Kidney (tissue), 13 donors: ENCODE measurements at regions not wholly inside any gene's neighbourhood (a gene's known extent, or its start where the extent isn't known, plus 50 kb on each side); places are given as distances from the start of the nearest gene placed in this dataset.

Experiments
- DNase-seq, 5 donors: peaks; one replicate each; pipeline ENCODE4 v3.0.0-alpha.2; 2013 to 2020
- FAIRE-seq: peaks from 2 replicates; lab custom pipeline; 2012; peaks lifted over from hg19 to GRCh38; lab: Jason Lieb, UNC
- H3K27ac ChIP-seq, 2 donors: one replicate each; pipeline ENCODE4 v1.7.0; 2013; ENCODE audit warnings: low read depth in 2 of 2, low read length in 2 of 2, inconsistent platforms in 1 of 2
- H3K27me3 ChIP-seq: one replicate; pipeline ENCODE4 v1.7.1; 2013; ENCODE audit warnings: low read length, inconsistent platforms; ENCODE audit not compliant: control insufficient read depth, insufficient read depth
- H3K36me3 ChIP-seq, 3 donors: one replicate each; pipeline versions ENCODE4 v1.7.0 to v1.7.1; 2013; ENCODE audit warnings: low read length in 3 of 3, control low read depth in 1 of 3, inconsistent platforms in 1 of 3; ENCODE audit not compliant: insufficient read depth in 3 of 3, control insufficient read depth in 2 of 3
- H3K4me1 ChIP-seq, 3 donors: one replicate each; pipeline versions ENCODE4 v1.7.0 to v1.7.1; 2013; ENCODE audit warnings: low read length in 3 of 3, inconsistent platforms in 1 of 3, low read depth in 1 of 3; ENCODE audit not compliant: control insufficient read depth in 2 of 3, insufficient read depth in 2 of 3
- H3K4me3 ChIP-seq, 3 donors: one replicate each; pipeline versions ENCODE4 v1.7.0 to v1.8.1; 2013; ENCODE audit warnings: low read length in 3 of 3, control low read depth in 1 of 3, inconsistent platforms in 1 of 3
- H3K9ac ChIP-seq, 3 donors: one replicate each; pipeline versions ENCODE4 v1.7.0 to v1.7.1; 2013; ENCODE audit warnings: low read length in 3 of 3, control low read depth in 1 of 3, inconsistent platforms in 1 of 3
- H3K9me3 ChIP-seq, 3 donors: one replicate each; pipeline versions ENCODE4 v1.7.0 to v1.7.1; 2013; ENCODE audit warnings: low read length in 3 of 3, control low read depth in 1 of 3, inconsistent platforms in 1 of 3; ENCODE audit not compliant: control insufficient read depth in 2 of 3, insufficient read depth in 1 of 3
- CTCF ChIP-seq: IDR thresholded peaks from 3 replicates; pipeline ENCODE4 v1.5.1; 2012; ENCODE audit warnings: mild to moderate bottlenecking, moderate library complexity, borderline replicate concordance; ENCODE audit not compliant: insufficient read depth; ENCODE audit errors: extremely low read depth
- intact Hi-C: fragments of 100-400 bp; cut with DNase I; formaldehyde crosslinking; loops from one replicate; pipeline ENCODE4 v1.11.1; 2022
- donor health status: control.
- donor health status: control.
- donor health status: control.
- donor health status: control.
- donor health status: control.
- donor health status: DM: yes; HTN: yes; CAD: no.
- donor health status: Normal renal cell carcinoma (clear cell type).

GRCh38 chr17:45688353-45688752 is 95.8 kb upstream of the CRHR1 start:
- no peak for FAIRE-seq
- DNase-seq, result peak in 2 of 5 donors; percentile 4 to 31
- Histone ChIP-seq H3K4me3 (no peak overlapping the region), H3K9ac (no peak overlapping the region), H3K9me3 (no peaks in the 10 kb centered on the region), H3K27ac (no peak overlapping the region), H3K36me3 (no peaks in the 10 kb centered on the region), H3K4me1 (no peaks in the 10 kb centered on the region), H3K27me3 (no peaks in the 10 kb centered on the region)
- intact Hi-C loops, result no loop called here
- no peak for TF ChIP-seq CTCF

- DNase-seq (no peak), FAIRE-seq (no peak)
- Histone ChIP-seq H3K36me3 (no peaks in the 10 kb centered on the region), H3K4me3 (no peak overlapping the region), H3K27me3 (no peaks in the 10 kb centered on the region), H3K9ac (no peak overlapping the region), H3K9me3 (no peaks in the 10 kb centered on the region), H3K4me1 (no peaks in the 10 kb centered on the region), H3K27ac (no peak overlapping the region)
- TF ChIP-seq CTCF, result no peak
- intact Hi-C loops, result no loop called here
These were observed 95.3 kb upstream of the CRHR1 start for GRCh38 chr17:45688820-45689219.

- Histone ChIP-seq H3K4me3 (no peak overlapping the region), H3K27ac (no peak overlapping the region), H3K9ac (no peak overlapping the region), H3K4me1 (no peaks in the 10 kb centered on the region), H3K9me3 (no peaks in the 10 kb centered on the region), H3K36me3 (no peaks in the 10 kb centered on the region), H3K27me3 (no peaks in the 10 kb centered on the region)
- no peak for FAIRE-seq
- TF ChIP-seq CTCF, result no peak
- DNase-seq, result no peak
- intact Hi-C loops, result no loop called here
These were observed 94.7 kb upstream of the CRHR1 start for GRCh38 chr17:45689451-45689850.

GRCh38 chr17:45690625-45691275 is 93.4 kb upstream of the CRHR1 start:
- H3K36me3 ChIP-seq, result no peaks in the 10 kb centered on the region
- no peak overlapping the region for H3K9ac ChIP-seq
- intact Hi-C loops, result no loop called here
- no peaks in the 10 kb centered on the region for H3K9me3 ChIP-seq
- no peak for DNase-seq
- H3K4me1 ChIP-seq, result no peaks in the 10 kb centered on the region
- H3K4me3 ChIP-seq, result no peak overlapping the region
- H3K27ac ChIP-seq, result no peak overlapping the region
- no peak for TF ChIP-seq CTCF
- no peak for FAIRE-seq
- H3K27me3 ChIP-seq, result no peaks in the 10 kb centered on the region
